ENCODE measurements at regions not wholly inside any gene's neighbourhood (a gene's known extent, or its start where the extent isn't known, plus 50 kb on each side); places are given as distances from the start of the nearest gene placed in this dataset.

- CTCF ChIA-PET: interaction anchor here (1.0 to 1.7 kb wide), 2 partner anchors 10 to 18 kb away, joined by 4 to 5 read pairs; no protein-coding TSS in a partner anchor
- dilution Hi-C loops (cut with MboI; ENCODE audit: extremely low pct_ligation_motif_present, low sequenced_read_pairs): no loop called here
Measured at GRCh38 chr12:5189173-5189572, 145.5 kb downstream of the KCNA5 start.

More at GRCh38 chr12:5189173-5189572, 145.5 kb downstream of the KCNA5 start:
- Histone ChIP-seq H3K9me1 (replicated peaks; ENCODE audit: control insufficient read depth, extremely low read depth, insufficient read depth, low read length) (no peaks in the 10 kb centered on the region), H3K4me3 (replicated peaks in 1 of 3; ENCODE audit: insufficient read depth in 1 of 3, low read depth in 1 of 3, low read length in 3 of 3) (no peak overlapping the region), H4K20me1 (replicated peaks; ENCODE audit: control insufficient read depth, extremely low read depth, insufficient read depth, low read length) (no peaks in the 10 kb centered on the region), H3K9ac (replicated peaks; ENCODE audit: extremely low read depth, insufficient read depth, low read length) (no peak overlapping the region), H3K36me3 (ENCODE audit: control insufficient read depth in 2 of 2, extremely low read depth in 1 of 2, insufficient read depth in 2 of 2, low read length in 2 of 2) (no peaks in the 10 kb centered on the region), H3K4me1 (ENCODE audit: control insufficient read depth, extremely low read depth, insufficient read depth, low read length) (no peaks in the 10 kb centered on the region), H3K27me3 (ENCODE audit: control insufficient read depth in 2 of 2, insufficient read depth in 2 of 2, low read length in 2 of 2) (no peaks in the 10 kb centered on the region), H3K27ac (ENCODE audit: insufficient read depth, low read depth, low read length) (no peak overlapping the region), H3K9me3 (replicated peaks; ENCODE audit: control insufficient read depth, insufficient read depth, low read length) (no peaks in the 10 kb centered on the region), H2AFZ (ENCODE audit: low read depth, low read length) (no peak overlapping the region), H3K4me2 (ENCODE audit: insufficient read depth, low read length) (no peak overlapping the region), H3K79me2 (ENCODE audit: control insufficient read depth, insufficient read depth, low read length) (no peaks in the 10 kb centered on the region)
- POLR2A ChIA-PET: no interaction called here
- intact Hi-C loops (cut with micrococcal nuclease): no loop called here
- BruUV-seq (replicated peaks): no TSS peak
- FAIRE-seq (no peak), DNase-seq (ENCODE audit: low read depth, low spot score) (no peak)
- no peak for TF ChIP-seq MAX (IDR thresholded peaks at IDR 0.05; ENCODE audit: insufficient read depth, insufficient read length)
- TF ChIP-seq POLR2AphosphoS5 (IDR thresholded peaks at IDR 0.05; ENCODE audit: insufficient read depth, low read depth, low read length): no peak
- TF ChIP-seq GATA2 (IDR thresholded peaks at IDR 0.05; ENCODE audit: insufficient read depth, insufficient read length, low read depth, low read length): no peak
- TF ChIP-seq FOS (IDR thresholded peaks at IDR 0.05; ENCODE audit: borderline replicate concordance, insufficient read depth, low read length): no peak
- no peak for TF ChIP-seq EZH2 (IDR thresholded peaks at IDR 0.05; ENCODE audit: borderline replicate concordance, low read depth, low read length, severe bottlenecking)
- TF ChIP-seq CTCF (IDR thresholded peaks at IDR 0.05; ENCODE audit: extremely low read depth in 1 of 2, insufficient read depth in 1 of 2, low read depth in 1 of 2, low read length in 2 of 2): no peak
- no peak for TF ChIP-seq POLR2A (IDR thresholded peaks at IDR 0.05; ENCODE audit: low read depth, low read length)
- no peak for TF ChIP-seq MYC (IDR thresholded peaks at IDR 0.05; ENCODE audit: low read depth, low read length)
- no peak for TF ChIP-seq JUN (IDR thresholded peaks at IDR 0.05; ENCODE audit: borderline replicate concordance, insufficient read depth, insufficient read length, low read depth)

All from endothelial cell of umbilical vein (primary cell).